ENCODE measurements at regions not wholly inside any gene's neighbourhood (a gene's known extent, or its start where the extent isn't known, plus 50 kb on each side); places are given as distances from the start of the nearest gene placed in this dataset.
"Not testable (repeated sequence)": the region's sequence is repeated elsewhere in the genome, so short reads cannot be mapped to it uniquely, and the experiment has no call there.

- H3K27me3 ChIP-seq (ENCODE audit: control insufficient read depth, insufficient read depth, low read length) = no peaks in the 10 kb centered on the region
- no peaks in the 10 kb centered on the region for H3K36me3 ChIP-seq (ENCODE audit: control insufficient read depth, insufficient read depth, low read length)
- DNase-seq (ENCODE audit: low read depth) = no peak
- no peak overlapping the region for H3K4me3 ChIP-seq (ENCODE audit: low read depth, low read length)
- TF ChIP-seq CTCF (IDR thresholded peaks at IDR 0.05; ENCODE audit: insufficient read depth, low read length, severe bottlenecking) = no peak
- FAIRE-seq = no peak
Observed at GRCh38 chr17:54623746-54624145, 276.9 kb upstream of the TOM1L1 start.

- FAIRE-seq (no peak), DNase-seq (ENCODE audit: low read depth) (no peak)
- no peak for TF ChIP-seq CTCF (IDR thresholded peaks at IDR 0.05; ENCODE audit: insufficient read depth, low read length, severe bottlenecking)
- no peak overlapping the region for H3K4me3 ChIP-seq (ENCODE audit: low read depth, low read length)
- no peaks in the 10 kb centered on the region for H3K27me3 ChIP-seq (ENCODE audit: control insufficient read depth, insufficient read depth, low read length)
- H3K36me3 ChIP-seq (ENCODE audit: control insufficient read depth, insufficient read depth, low read length) = no peaks in the 10 kb centered on the region
Observed at GRCh38 chr17:54626146-54626703, 274.4 kb upstream of the TOM1L1 start.

- not testable (repeated sequence) for FAIRE-seq; H3K27me3 ChIP-seq (ENCODE audit: control insufficient read depth, insufficient read depth, low read length); H3K36me3 ChIP-seq (ENCODE audit: control insufficient read depth, insufficient read depth, low read length); DNase-seq (ENCODE audit: low read depth); H3K4me3 ChIP-seq (ENCODE audit: low read depth, low read length)
Observed at GRCh38 chr17:54639426-54639825, 261.2 kb upstream of the TOM1L1 start.

- no peaks in the 10 kb centered on the region for H3K36me3 ChIP-seq (ENCODE audit: control insufficient read depth, insufficient read depth, low read length)
- no peaks in the 10 kb centered on the region for H3K27me3 ChIP-seq (ENCODE audit: control insufficient read depth, insufficient read depth, low read length)
- no peak for FAIRE-seq
- no peak for TF ChIP-seq CTCF (IDR thresholded peaks at IDR 0.05; ENCODE audit: insufficient read depth, low read length, severe bottlenecking)
- no peak overlapping the region for H3K4me3 ChIP-seq (ENCODE audit: low read depth, low read length)
- no peak for DNase-seq (ENCODE audit: low read depth)
Observed at GRCh38 chr17:54662978-54663876, 237.4 kb upstream of the TOM1L1 start.

- no peak for FAIRE-seq
- TF ChIP-seq CTCF (IDR thresholded peaks at IDR 0.05; ENCODE audit: insufficient read depth, low read length, severe bottlenecking) = no peak
Observed at GRCh38 chr17:54666559-54666958, 234.1 kb upstream of the TOM1L1 start.

GRCh38 chr17:54678158-54678557, 222.5 kb upstream of the TOM1L1 start:
- no peaks in the 10 kb centered on the region for H3K36me3 ChIP-seq (ENCODE audit: control insufficient read depth, insufficient read depth, low read length)
- no peak overlapping the region for H3K4me3 ChIP-seq (ENCODE audit: low read depth, low read length)
- no peaks in the 10 kb centered on the region for H3K27me3 ChIP-seq (ENCODE audit: control insufficient read depth, insufficient read depth, low read length)
- FAIRE-seq (no peak), DNase-seq (ENCODE audit: low read depth) (no peak)
- no peak for TF ChIP-seq CTCF (IDR thresholded peaks at IDR 0.05; ENCODE audit: insufficient read depth, low read length, severe bottlenecking)

More at GRCh38 chr17:54666559-54666958, 234.1 kb upstream of the TOM1L1 start:
- no peaks in the 10 kb centered on the region for H3K27me3 ChIP-seq (ENCODE audit: control insufficient read depth, insufficient read depth, low read length)
- no peaks in the 10 kb centered on the region for H3K36me3 ChIP-seq (ENCODE audit: control insufficient read depth, insufficient read depth, low read length)
- no peak for DNase-seq (ENCODE audit: low read depth)
- H3K4me3 ChIP-seq (ENCODE audit: low read depth, low read length) = no peak overlapping the region
